ENCODE measurements at regions not wholly inside any gene's neighbourhood (a gene's known extent, or its start where the extent isn't known, plus 50 kb on each side); places are given as distances from the start of the nearest gene placed in this dataset.

GRCh38 chr10:28403090-28403489 is 100.2 kb upstream of the MPP7 start:
- H3K9me1 ChIP-seq (ENCODE audit: insufficient read depth, low read length) = no peaks in the 10 kb centered on the region
- TF ChIP-seq FOS (IDR thresholded peaks at IDR 0.05; ENCODE audit: low read depth, low read length) (no peak), SMC3 (IDR thresholded peaks at IDR 0.05; ENCODE audit: low read depth, low read length) (no peak), MAZ (IDR thresholded peaks at IDR 0.05; ENCODE audit: borderline replicate concordance, low read depth, low read length) (no peak), RCOR1 (IDR thresholded peaks at IDR 0.05; ENCODE audit: insufficient replicate concordance, low read length) (no peak), POLR2A (IDR thresholded peaks at IDR 0.05; ENCODE audit: low read depth, low read length) (no peak), RFX5 (IDR thresholded peaks at IDR 0.05; ENCODE audit: low read depth, low read length) (no peak), CHD1 (IDR thresholded peaks at IDR 0.05; ENCODE audit: low read depth, low read length) (no peak)
- TF ChIP-seq, protein P1, sequence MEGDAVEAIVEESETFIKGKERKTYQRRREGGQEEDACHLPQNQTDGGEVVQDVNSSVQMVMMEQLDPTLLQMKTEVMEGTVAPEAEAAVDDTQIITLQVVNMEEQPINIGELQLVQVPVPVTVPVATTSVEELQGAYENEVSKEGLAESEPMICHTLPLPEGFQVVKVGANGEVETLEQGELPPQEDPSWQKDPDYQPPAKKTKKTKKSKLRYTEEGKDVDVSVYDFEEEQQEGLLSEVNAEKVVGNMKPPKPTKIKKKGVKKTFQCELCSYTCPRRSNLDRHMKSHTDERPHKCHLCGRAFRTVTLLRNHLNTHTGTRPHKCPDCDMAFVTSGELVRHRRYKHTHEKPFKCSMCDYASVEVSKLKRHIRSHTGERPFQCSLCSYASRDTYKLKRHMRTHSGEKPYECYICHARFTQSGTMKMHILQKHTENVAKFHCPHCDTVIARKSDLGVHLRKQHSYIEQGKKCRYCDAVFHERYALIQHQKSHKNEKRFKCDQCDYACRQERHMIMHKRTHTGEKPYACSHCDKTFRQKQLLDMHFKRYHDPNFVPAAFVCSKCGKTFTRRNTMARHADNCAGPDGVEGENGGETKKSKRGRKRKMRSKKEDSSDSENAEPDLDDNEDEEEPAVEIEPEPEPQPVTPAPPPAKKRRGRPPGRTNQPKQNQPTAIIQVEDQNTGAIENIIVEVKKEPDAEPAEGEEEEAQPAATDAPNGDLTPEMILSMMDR (conservative IDR thresholded peaks at IDR 0.05; ENCODE audit: low read depth, low read length) = no peak
- TF ChIP-seq, protein P2, sequence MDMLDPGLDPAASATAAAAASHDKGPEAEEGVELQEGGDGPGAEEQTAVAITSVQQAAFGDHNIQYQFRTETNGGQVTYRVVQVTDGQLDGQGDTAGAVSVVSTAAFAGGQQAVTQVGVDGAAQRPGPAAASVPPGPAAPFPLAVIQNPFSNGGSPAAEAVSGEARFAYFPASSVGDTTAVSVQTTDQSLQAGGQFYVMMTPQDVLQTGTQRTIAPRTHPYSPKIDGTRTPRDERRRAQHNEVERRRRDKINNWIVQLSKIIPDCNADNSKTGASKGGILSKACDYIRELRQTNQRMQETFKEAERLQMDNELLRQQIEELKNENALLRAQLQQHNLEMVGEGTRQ (IDR thresholded peaks at IDR 0.05; ENCODE audit: low read depth, low read length) = no peak
- no peak overlapping the region for H3K4me2 ChIP-seq (ENCODE audit: low read depth, low read length)
- no peak overlapping the region for H3K4me3 ChIP-seq (ENCODE audit: insufficient read depth, low read depth, low read length)
- POLR2A ChIA-PET (ENCODE audit: unreplicated experiment) = no interaction called here
- peaks cover 24% of the 10 kb centered on the region for H3K27me3 ChIP-seq (ENCODE audit: control insufficient read depth, insufficient read depth, low read length)
- BruUV-seq (replicated peaks) = no TSS peak
- dilution Hi-C loops (cut with HindIII; ENCODE audit: low sequenced_read_pairs, unreplicated experiment) (no loop called here), intact Hi-C loops (cut with micrococcal nuclease) (no loop called here), in situ Hi-C loops (cut with MboI; ENCODE audit: low sequenced_read_pairs) (no loop called here)
- H4K8ac ChIP-seq (ENCODE audit: low read depth in 2 of 2, low read length in 2 of 2) = no peak overlapping the region
- CTCF ChIA-PET = interaction anchor here (0.6 to 2.7 kb wide), 3 partner anchors 10 to 957 kb away, joined by 3 to 11 read pairs (median 5); no protein-coding TSS in a partner anchor
- H3K27ac ChIP-seq (ENCODE audit: insufficient read depth, low read length) = no peak overlapping the region
- no peaks in the 10 kb centered on the region for H3K36me3 ChIP-seq (ENCODE audit: control insufficient read depth, insufficient read depth, low read length)
- no peak overlapping the region for H3K23ac ChIP-seq (ENCODE audit: low read depth, low read length)
- H4K91ac ChIP-seq (ENCODE audit: insufficient read depth, low read depth, low read length) = no peak overlapping the region
- H2AK5ac ChIP-seq (ENCODE audit: low read depth, low read length) = no peak overlapping the region
- H2AFZ ChIP-seq (replicated peaks; ENCODE audit: low read length, poor library complexity) = no peak overlapping the region
- no peak overlapping the region for H4K5ac ChIP-seq (ENCODE audit: low read depth, low read length)
- no peak overlapping the region for H2BK120ac ChIP-seq (ENCODE audit: low read depth, low read length)
- H3K4me1 ChIP-seq (ENCODE audit: control insufficient read depth, insufficient read depth, low read length) = no peaks in the 10 kb centered on the region
- no peaks in the 10 kb centered on the region for H3K79me1 ChIP-seq (ENCODE audit: low read depth in 1 of 2, low read length in 2 of 2)
- H2BK5ac ChIP-seq (ENCODE audit: low read depth, low read length, poor library complexity, severe bottlenecking) = no peak overlapping the region
- DNase-seq = peak; percentile 16
- H3K9ac ChIP-seq (ENCODE audit: low read depth, low read length) = no peak overlapping the region
- H3K56ac ChIP-seq (ENCODE audit: extremely low read depth, insufficient read depth, low read length) = no peak overlapping the region
- no peaks in the 10 kb centered on the region for H3K9me3 ChIP-seq (ENCODE audit: control insufficient read depth, insufficient read depth, low read length)
- no peak overlapping the region for H3K14ac ChIP-seq (replicated peaks; ENCODE audit: low read depth, low read length)
- peak; percentile 72; the same call in 1 of the 2 replicates for ATAC-seq (ENCODE audit: low read depth)
- H2BK15ac ChIP-seq (ENCODE audit: low read depth, low read length) = no peak overlapping the region
- H4K20me1 ChIP-seq (ENCODE audit: insufficient read depth, low read length) = no peaks in the 10 kb centered on the region
- no peak overlapping the region for H3K18ac ChIP-seq (ENCODE audit: low read depth, low read length)
- no peak overlapping the region for H2BK20ac ChIP-seq (ENCODE audit: low read depth, low read length)
- WGBS, 2 experiments (ENCODE audit: extremely low coverage in 2 of 2, insufficient read length in 1 of 2) = no CpG with 5 or more reads among the region's 2 CpGs
- no peak overlapping the region for H2AK9ac ChIP-seq (replicated peaks; ENCODE audit: low read depth, low read length, poor library complexity)
- no peak overlapping the region for H3K4ac ChIP-seq (ENCODE audit: low read depth, low read length)

Data from IMR-90 (cell line).